HG03280 (cell line): ENCODE measurements at regions not wholly inside any gene's neighbourhood (a gene's known extent, or its start where the extent isn't known, plus 50 kb on each side); places are given as distances from the start of the nearest gene placed in this dataset.

Source experiments
- ATAC-seq: cut with Tn5 transposase; IDR thresholded peaks from one replicate; pipeline ENCODE4 v1.9.1; 2021; ENCODE audit warnings: mild to moderate bottlenecking, moderate library complexity; ENCODE audit not compliant: unreplicated experiment

- ATAC-seq: no peak
Observed at GRCh38 chr1:188891958-188892357, 1585.7 kb downstream of the BRINP3 start.

- no peak for ATAC-seq
Observed at GRCh38 chr1:188895611-188896010, 1582.1 kb downstream of the BRINP3 start.

- no peak for ATAC-seq
Observed at GRCh38 chr1:188903241-188903640, 1574.4 kb downstream of the BRINP3 start.

- ATAC-seq: no peak
Observed at GRCh38 chr1:188904201-188904600, 1573.5 kb downstream of the BRINP3 start.

- no peak for ATAC-seq
Observed at GRCh38 chr1:188906921-188907641, 1570.6 kb downstream of the BRINP3 start.

- ATAC-seq: no peak
Observed at GRCh38 chr1:188930382-188930781, 1547.3 kb downstream of the BRINP3 start.

- ATAC-seq: no peak
Observed at GRCh38 chr1:188931506-188931905, 1546.2 kb downstream of the BRINP3 start.

- no peak for ATAC-seq
Observed at GRCh38 chr1:188937965-188938551, 1539.6 kb downstream of the BRINP3 start.

- no peak for ATAC-seq
Observed at GRCh38 chr1:188941986-188942385, 1535.7 kb downstream of the BRINP3 start.

GRCh38 chr1:188949701-188950100 is 1528.0 kb downstream of the BRINP3 start:
- no peak for ATAC-seq

- ATAC-seq: no peak
Observed at GRCh38 chr1:188958461-188959115, 1519.1 kb downstream of the BRINP3 start.

- no peak for ATAC-seq
Observed at GRCh38 chr1:188986745-188987417, 1490.8 kb downstream of the BRINP3 start.

- no peak for ATAC-seq
Observed at GRCh38 chr1:188988589-188988988, 1489.1 kb downstream of the BRINP3 start.

- ATAC-seq: no peak
Observed at GRCh38 chr1:188991221-188991930, 1486.3 kb downstream of the BRINP3 start.

- no peak for ATAC-seq
Observed at GRCh38 chr1:189007824-189008223, 1469.8 kb downstream of the BRINP3 start.

GRCh38 chr1:189021577-189021976 is 1456.1 kb downstream of the BRINP3 start:
- ATAC-seq: no peak

GRCh38 chr1:189022015-189022414 is 1455.6 kb downstream of the BRINP3 start:
- ATAC-seq: no peak

- no peak for ATAC-seq
Observed at GRCh38 chr1:189027512-189027911, 1450.2 kb downstream of the BRINP3 start.

- no peak for ATAC-seq
Observed at GRCh38 chr1:189033169-189033568, 1444.5 kb downstream of the BRINP3 start.

- no peak for ATAC-seq
Observed at GRCh38 chr1:189036628-189037027, 1441.0 kb downstream of the BRINP3 start.

GRCh38 chr1:189046127-189046526 is 1431.5 kb downstream of the BRINP3 start:
- no peak for ATAC-seq
